Adrenal gland (tissue), 9 donors: ENCODE measurements at regions not wholly inside any gene's neighbourhood (a gene's known extent, or its start where the extent isn't known, plus 50 kb on each side); places are given as distances from the start of the nearest gene placed in this dataset.
"Not testable (repeated sequence)": the region's sequence is repeated elsewhere in the genome, so short reads cannot be mapped to it uniquely, and the experiment has no call there.

ENCODE experiments used
- DNase-seq, 7 donors: peaks; one replicate each; pipeline ENCODE4 v3.0.0-alpha.2; 2019 to 2020
- H3K27ac ChIP-seq, 5 donors: fragments of 200-600 bp; sonication (generic) in 4 of 5; 1 replicate in 3 of 5; 2 replicates in 2 of 5; pipeline versions ENCODE4 v1.5.1 to v1.8.0; 2016 to 2020; ENCODE audit warnings: mild to moderate bottlenecking in 1 of 5
- H3K27me3 ChIP-seq: fragments of 200-600 bp; 2 replicates; pipeline ENCODE4 v1.8.0; 2021
- H3K36me3 ChIP-seq, 2 donors: fragments of 200-600 bp; replicated peaks in 1 of 2; 1 replicate in 1 of 2; 2 replicates in 1 of 2; pipeline versions ENCODE4 v1.5.1 to v1.8.0; 2018 to 2022
- H3K4me1 ChIP-seq, 2 donors: fragments of 200-600 bp; replicated peaks in 1 of 2; 1 replicate in 1 of 2; 2 replicates in 1 of 2; pipeline versions ENCODE4 v1.5.1 to v1.8.0; 2018 to 2021
- H3K4me3 ChIP-seq, 4 donors: fragments of 200-600 bp; sonication (generic) in 3 of 4; one replicate each; pipeline ENCODE4 v1.5.1; 2016 to 2018
- H3K9me3 ChIP-seq, 3 donors: fragments of 200-600 bp; sonication (generic) in 1 of 3; replicated peaks in 1 of 3; 1 replicate in 2 of 3; 2 replicates in 1 of 3; pipeline versions ENCODE4 v1.5.1 to v1.8.0; 2016 to 2021
- POLR2A ChIP-seq, 2 donors: fragments of 450-650 bp; IDR thresholded peaks; one replicate each; pipeline ENCODE4 v1.6.1; 2017; ENCODE audit warnings: antibody characterized with exemption in 2 of 2, mild to moderate bottlenecking in 2 of 2, moderate library complexity in 1 of 2
- WGBS, 4 donors: extraction: QIAGEN DNeasy Blood & Tissue Kit in 2 of 4; methylation state at CpG; one replicate each; pipeline versions ENCODE4 v1.1.5 to v1.1.7; 2013 to 2017; 5-methylcytosine and 5-hydroxymethylcytosine counted together
- intact Hi-C, 2 donors: fragments of 100-400 bp; cut with DNase I; formaldehyde crosslinking; loops; one replicate each; pipeline versions ENCODE4 v1.14.1 to v1.15.0; 2022 to 2023
- TF ChIP-seq, protein P1 (sequence below), 6 experiments: fragments of 450-650 bp in 4 of 6; fragments of 200-600 bp in 2 of 6; sonication (generic) in 1 of 6; IDR thresholded peaks; 1 replicate in 5 of 6; 2 replicates in 1 of 6; pipeline versions ENCODE4 v1.5.1 to v1.8.0; 2016 to 2021; ENCODE audit warnings: antibody characterized with exemption in 6 of 6, mild to moderate bottlenecking in 2 of 6, moderate library complexity in 1 of 6
- donor health status: healthy with polysubstance abuse.
- donor health status: Bipolar disorder and iron deficiency.
- donor health status: DM: yes; HTN: yes; CAD: no.
- donor health status: DM: no; HTN: no; CAD: no.
- donor health status: DM: no; HTN: no; CAD: no.

DNA sequence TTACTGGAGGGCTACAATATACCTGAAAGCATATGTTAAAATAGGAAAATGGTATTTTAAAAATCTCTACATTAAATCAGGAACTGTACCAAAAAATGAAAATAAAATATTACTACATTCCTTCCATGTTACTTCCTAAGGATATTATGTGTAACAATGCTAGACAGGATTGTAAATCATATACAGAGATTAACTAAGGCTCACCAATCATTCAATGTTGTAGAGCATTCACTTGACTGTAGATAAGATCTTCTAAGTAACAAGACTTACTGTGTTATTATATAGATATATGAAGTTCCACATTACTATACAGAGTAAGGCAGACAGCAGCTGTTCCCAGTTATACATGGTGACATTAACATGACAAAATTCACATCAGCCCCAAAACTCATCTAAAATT lies 1919.1 kb upstream of the CDH9 start:
- no peak overlapping the region for H3K4me3 ChIP-seq
- TF ChIP-seq POLR2A (IDR thresholded peaks at IDR 0.05): no peak
- TF ChIP-seq, protein P1, sequence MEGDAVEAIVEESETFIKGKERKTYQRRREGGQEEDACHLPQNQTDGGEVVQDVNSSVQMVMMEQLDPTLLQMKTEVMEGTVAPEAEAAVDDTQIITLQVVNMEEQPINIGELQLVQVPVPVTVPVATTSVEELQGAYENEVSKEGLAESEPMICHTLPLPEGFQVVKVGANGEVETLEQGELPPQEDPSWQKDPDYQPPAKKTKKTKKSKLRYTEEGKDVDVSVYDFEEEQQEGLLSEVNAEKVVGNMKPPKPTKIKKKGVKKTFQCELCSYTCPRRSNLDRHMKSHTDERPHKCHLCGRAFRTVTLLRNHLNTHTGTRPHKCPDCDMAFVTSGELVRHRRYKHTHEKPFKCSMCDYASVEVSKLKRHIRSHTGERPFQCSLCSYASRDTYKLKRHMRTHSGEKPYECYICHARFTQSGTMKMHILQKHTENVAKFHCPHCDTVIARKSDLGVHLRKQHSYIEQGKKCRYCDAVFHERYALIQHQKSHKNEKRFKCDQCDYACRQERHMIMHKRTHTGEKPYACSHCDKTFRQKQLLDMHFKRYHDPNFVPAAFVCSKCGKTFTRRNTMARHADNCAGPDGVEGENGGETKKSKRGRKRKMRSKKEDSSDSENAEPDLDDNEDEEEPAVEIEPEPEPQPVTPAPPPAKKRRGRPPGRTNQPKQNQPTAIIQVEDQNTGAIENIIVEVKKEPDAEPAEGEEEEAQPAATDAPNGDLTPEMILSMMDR (IDR thresholded peaks at IDR 0.05): no peak
- H3K27me3 ChIP-seq: no peaks in the 10 kb centered on the region
- no peaks in the 10 kb centered on the region for H3K4me1 ChIP-seq
- DNase-seq: no peak
- no peaks in the 10 kb centered on the region for H3K36me3 ChIP-seq
- intact Hi-C loops: no loop called here
- H3K27ac ChIP-seq: no peak overlapping the region
- H3K9me3 ChIP-seq: no peaks in the 10 kb centered on the region

DNA sequence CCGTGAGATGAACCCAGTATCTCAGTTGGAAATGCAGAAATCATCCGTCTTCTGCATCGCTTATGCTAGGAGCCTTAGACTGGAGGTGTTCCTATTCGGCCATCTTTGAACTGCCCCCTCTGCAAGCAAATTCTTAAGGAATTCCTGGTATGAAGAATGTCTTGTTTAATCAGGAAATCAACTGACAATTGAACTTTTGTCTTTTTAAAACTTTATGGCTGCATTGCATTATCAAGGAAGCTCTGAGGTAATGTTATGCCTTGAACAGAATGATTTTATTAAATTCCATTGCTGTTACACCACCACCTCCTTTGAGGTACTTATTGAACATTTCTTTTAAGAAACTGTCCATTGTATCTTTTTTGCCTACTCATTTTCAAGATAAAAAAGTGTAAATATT lies 1915.7 kb upstream of the CDH9 start:
- Histone ChIP-seq H3K9me3 (no peaks in the 10 kb centered on the region), H3K4me1 (no peaks in the 10 kb centered on the region), H3K27ac (no peak overlapping the region), H3K36me3 (no peaks in the 10 kb centered on the region), H3K27me3 (no peaks in the 10 kb centered on the region), H3K4me3 (no peak overlapping the region)
- WGBS, 4 donors: 76 to 91% (median 81%) methylated on average over 4 of the region's 4 CpGs
- no peak for DNase-seq
- intact Hi-C loops: no loop called here
- no peak for TF ChIP-seq POLR2A (IDR thresholded peaks at IDR 0.05)
- TF ChIP-seq, protein P1 (IDR thresholded peaks at IDR 0.05): no peak

DNA sequence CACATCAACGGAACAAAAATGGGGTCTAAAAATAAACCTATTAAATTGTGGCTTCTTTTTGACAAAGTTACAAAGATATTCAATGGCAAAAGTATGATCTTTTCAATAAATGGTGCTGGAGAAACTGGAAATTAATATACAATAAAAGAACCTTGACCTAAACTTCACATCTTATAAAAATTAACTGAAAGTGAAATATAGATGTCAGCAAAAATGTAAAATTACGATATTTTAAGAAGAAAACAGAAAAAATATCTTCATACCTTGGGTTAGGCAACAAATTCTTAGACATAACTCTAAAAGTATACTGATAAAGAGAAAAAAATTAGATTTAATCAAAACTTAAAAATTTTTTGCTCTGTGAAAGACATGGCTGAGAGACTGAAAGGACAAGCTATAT lies 1909.5 kb upstream of the CDH9 start:
- intact Hi-C loops: no loop called here
- TF ChIP-seq POLR2A (IDR thresholded peaks at IDR 0.05): no peak
- TF ChIP-seq, protein P1 (IDR thresholded peaks at IDR 0.05): no peak
- H3K36me3 ChIP-seq: no peaks in the 10 kb centered on the region
- no peak overlapping the region for H3K27ac ChIP-seq
- H3K4me3 ChIP-seq: no peak overlapping the region
- 62 to 71% (median 65%) methylated on average over 2 of the region's 2 CpGs for WGBS, 4 donors
- H3K4me1 ChIP-seq: no peaks in the 10 kb centered on the region
- H3K9me3 ChIP-seq: no peaks in the 10 kb centered on the region
- no peaks in the 10 kb centered on the region for H3K27me3 ChIP-seq
- no peak for DNase-seq

DNA sequence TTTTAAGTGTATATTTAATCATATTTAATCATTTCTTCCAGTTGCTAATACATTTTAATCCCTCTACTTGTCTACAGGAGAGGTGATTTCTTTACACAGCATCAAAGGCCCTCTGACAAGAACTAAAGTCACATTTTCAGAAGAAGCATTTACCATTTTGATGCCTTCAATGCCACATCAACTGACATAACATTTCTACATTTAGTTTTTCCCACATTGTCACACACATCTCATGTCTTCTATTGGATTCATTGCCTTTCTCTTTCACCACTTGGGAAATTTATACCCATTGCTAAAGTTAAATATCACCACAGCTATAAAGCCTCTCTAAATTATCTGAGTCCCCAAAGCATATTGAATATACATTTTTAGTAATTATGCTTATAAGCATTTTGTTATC lies 1907.5 kb upstream of the CDH9 start:
- Histone ChIP-seq H3K4me3 (no peak overlapping the region), H3K36me3 (no peaks in the 10 kb centered on the region), H3K27me3 (no peaks in the 10 kb centered on the region), H3K4me1 (no peaks in the 10 kb centered on the region), H3K9me3 (no peaks in the 10 kb centered on the region), H3K27ac (no peak overlapping the region)
- no peak for DNase-seq
- TF ChIP-seq, protein P1 (IDR thresholded peaks at IDR 0.05): no peak
- TF ChIP-seq POLR2A (IDR thresholded peaks at IDR 0.05): no peak
- intact Hi-C loops: no loop called here

DNA sequence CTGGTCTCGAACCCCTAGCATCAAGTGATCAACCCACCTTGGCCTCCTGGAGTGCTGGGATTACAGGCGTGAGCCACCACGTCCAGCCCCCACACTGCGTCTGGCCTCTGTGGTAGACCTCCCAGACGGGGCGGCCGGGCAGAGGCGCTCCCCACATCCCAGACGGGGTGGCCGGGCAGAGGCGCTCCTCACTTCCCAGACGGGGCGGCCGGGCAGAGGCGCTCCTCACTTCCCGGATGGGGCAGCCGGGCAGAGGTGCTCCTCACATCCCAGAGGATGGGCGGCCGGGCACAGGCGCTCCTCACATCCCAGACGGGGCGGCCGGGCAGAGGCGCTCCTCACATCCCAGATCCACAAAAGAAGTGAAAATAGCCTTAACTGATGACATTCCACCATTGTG lies 1891.0 kb upstream of the CDH9 start:
- WGBS, 4 donors: 0 to 92% (median 81%) methylated on average over 1 to 24 of the region's 24 CpGs
- not testable (repeated sequence) for H3K4me3 ChIP-seq

DNA sequence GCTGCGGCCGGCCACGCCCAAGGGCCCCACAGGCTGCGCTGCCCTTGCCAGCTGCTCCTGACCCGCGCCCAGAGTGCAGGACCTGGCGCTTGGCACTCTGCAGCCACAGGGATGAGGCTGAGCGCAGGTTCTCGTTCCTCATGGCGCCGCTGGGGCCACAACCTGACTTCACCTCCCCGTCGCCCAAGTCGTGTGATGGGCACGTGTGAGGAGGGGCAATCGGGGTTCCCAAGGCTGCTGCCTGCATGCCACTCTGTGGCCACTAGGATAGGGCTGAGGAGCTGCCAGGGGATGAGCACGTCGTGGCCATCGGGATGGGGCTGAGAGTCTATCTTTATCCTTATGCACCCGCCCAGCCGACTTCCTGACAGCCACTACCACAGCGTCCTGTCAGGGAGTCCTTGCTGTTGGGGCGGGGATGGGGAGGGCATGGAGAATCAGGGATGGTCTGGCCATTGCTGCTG lies 1890.0 kb upstream of the CDH9 start:
- 70 to 94% (median 91%) methylated on average over 9 to 23 of the region's 23 CpGs for WGBS, 4 donors
- H3K27ac ChIP-seq, H3K36me3 ChIP-seq, H3K27me3 ChIP-seq, DNase-seq, H3K4me1 ChIP-seq, H3K4me3 ChIP-seq, intact Hi-C loops, H3K9me3 ChIP-seq: not testable (repeated sequence)

More for the DNA sequence above, 1891.0 kb upstream of the CDH9 start:
- H3K27me3 ChIP-seq, intact Hi-C loops, H3K4me1 ChIP-seq, H3K27ac ChIP-seq, H3K9me3 ChIP-seq, H3K36me3 ChIP-seq, DNase-seq: not testable (repeated sequence)
